SK-N-SH treated with all-trans-retinoic acid at 6 μM for 48 hours (cell line): ENCODE measurements at regions not wholly inside any gene's neighbourhood (a gene's known extent, or its start where the extent isn't known, plus 50 kb on each side); places are given as distances from the start of the nearest gene placed in this dataset.

Source experiments
- CSDC2 ChIP-seq: fragments of 250-450 bp; sonication (Bioruptor Pico); IDR thresholded peaks from 2 replicates; pipeline ENCODE4 v1.5.0; 2020; ENCODE audit warnings: mild to moderate bottlenecking, moderate library complexity
- GLIS3 ChIP-seq: fragments of 250-450 bp; sonication (Bioruptor Pico); IDR thresholded peaks from 2 replicates; pipeline ENCODE4 v1.5.0; 2020; ENCODE audit warnings: mild to moderate bottlenecking, moderate library complexity
- PATZ1 ChIP-seq: fragments of 250-450 bp; sonication (Bioruptor Pico); IDR thresholded peaks from 2 replicates; pipeline ENCODE4 v1.8.0; 2020; ENCODE audit warnings: mild to moderate bottlenecking, moderate library complexity, borderline replicate concordance
- PPARA ChIP-seq: fragments of 250-450 bp; sonication (Bioruptor Pico); IDR thresholded peaks from 2 replicates; pipeline ENCODE4 v1.5.0; 2020; ENCODE audit warnings: mild to moderate bottlenecking, borderline replicate concordance
- TCF4 ChIP-seq: fragments of 250-450 bp; sonication (Bioruptor Pico); IDR thresholded peaks from 2 replicates; pipeline ENCODE4 v1.8.0; 2021; ENCODE audit warnings: mild to moderate bottlenecking, moderate library complexity, borderline replicate concordance
- TSHZ2 ChIP-seq: fragments of 250-450 bp; sonication (Bioruptor Pico); IDR thresholded peaks from 2 replicates; pipeline ENCODE4 v1.5.0; 2020; ENCODE audit warnings: mild to moderate bottlenecking, moderate library complexity
- ZFP30 ChIP-seq: fragments of 450-650 bp; formaldehyde crosslinking; IDR thresholded peaks from 2 replicates; pipeline ENCODE4 v1.5.0; 2022; ENCODE audit warnings: mild to moderate bottlenecking, moderate library complexity
- ZNF565 ChIP-seq: fragments of 450-650 bp; formaldehyde crosslinking; conservative IDR thresholded peaks from 2 replicates; pipeline ENCODE4 v1.5.0; 2020; ENCODE audit warnings: low read depth, mild to moderate bottlenecking, moderate library complexity

GRCh38 chr4:123788577-123788976, 392.0 kb downstream of the SPRY1 start:
- TF ChIP-seq ZNF565 (no peak), PATZ1 (no peak), CSDC2 (CRISPR knock-in tag) (no peak), TCF4 (no peak), PPARA (CRISPR knock-in tag) (no peak), GLIS3 (CRISPR knock-in tag) (no peak), TSHZ2 (CRISPR knock-in tag) (no peak), ZFP30 (CRISPR knock-in tag) (no peak)
